ENCODE measurements at regions not wholly inside any gene's neighbourhood (a gene's known extent, or its start where the extent isn't known, plus 50 kb on each side); places are given as distances from the start of the nearest gene placed in this dataset.

DNA sequence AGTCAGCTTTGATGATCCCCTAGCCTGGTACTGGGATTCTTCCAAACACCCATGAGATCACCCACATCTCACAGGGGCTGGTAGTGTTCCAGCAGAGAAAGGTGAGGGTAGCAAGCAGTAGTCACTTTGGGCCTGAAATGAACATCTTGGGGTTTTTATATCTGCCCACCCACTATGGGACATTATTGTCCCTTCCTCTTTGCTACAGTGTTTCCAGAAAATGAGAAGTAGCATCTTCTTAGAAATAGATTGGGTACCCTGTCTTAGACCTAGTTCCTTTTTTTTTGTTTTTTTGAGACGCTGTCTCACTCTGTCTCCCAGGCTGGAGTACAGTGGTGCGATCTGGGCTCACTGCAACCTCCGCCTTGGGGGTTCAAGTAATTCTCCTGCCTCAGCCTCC is 249.2 kb upstream of the ANKRD55 start:
- no peak for DNase-seq (ENCODE audit: low read depth in 2 of 2)

DNA sequence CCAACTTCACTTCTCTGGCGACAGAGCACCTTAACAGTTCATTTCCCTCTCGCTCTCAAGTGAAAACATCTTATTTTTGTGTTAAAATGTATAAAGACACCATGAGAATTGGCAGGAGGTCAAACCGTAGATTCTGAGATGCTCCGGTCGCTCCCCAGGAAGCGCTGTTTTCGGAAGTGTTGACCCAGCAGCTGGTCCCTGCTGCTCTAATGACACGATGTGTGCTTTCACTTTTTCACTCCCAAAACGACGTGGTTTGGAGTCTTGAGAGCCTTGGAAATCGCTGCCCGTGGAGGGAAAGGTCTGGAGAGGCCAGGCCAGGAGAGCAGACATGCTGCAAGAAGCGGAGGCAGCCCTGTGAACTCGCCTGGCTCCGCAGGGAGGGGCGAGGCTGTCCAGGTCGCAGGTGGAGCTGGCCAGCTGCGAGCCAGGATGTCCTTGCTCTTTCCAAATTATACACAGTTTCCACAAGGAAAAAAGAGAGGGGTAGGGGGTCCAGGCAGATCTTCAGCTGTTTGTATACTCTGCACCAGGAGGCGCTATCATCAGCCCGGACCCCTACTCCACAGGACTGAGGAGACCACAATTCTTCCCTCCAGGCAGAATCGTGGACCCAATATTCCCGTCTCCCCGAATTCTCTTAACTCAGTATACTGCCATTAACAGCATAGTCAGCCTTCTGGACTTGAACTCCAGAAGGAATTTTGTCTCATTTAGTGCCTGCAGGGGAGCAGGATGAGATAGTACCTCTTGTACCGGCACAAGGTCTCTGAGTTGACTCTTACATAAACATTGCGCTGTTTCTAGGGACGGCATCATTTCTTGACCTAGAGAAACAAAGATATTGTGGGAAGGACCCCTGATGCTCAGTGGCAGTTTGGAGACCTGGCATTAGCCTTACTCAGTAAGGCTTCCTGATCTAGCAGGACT is 248.6 kb upstream of the ANKRD55 start:
- no peak for DNase-seq (ENCODE audit: low read depth in 2 of 2)

DNA sequence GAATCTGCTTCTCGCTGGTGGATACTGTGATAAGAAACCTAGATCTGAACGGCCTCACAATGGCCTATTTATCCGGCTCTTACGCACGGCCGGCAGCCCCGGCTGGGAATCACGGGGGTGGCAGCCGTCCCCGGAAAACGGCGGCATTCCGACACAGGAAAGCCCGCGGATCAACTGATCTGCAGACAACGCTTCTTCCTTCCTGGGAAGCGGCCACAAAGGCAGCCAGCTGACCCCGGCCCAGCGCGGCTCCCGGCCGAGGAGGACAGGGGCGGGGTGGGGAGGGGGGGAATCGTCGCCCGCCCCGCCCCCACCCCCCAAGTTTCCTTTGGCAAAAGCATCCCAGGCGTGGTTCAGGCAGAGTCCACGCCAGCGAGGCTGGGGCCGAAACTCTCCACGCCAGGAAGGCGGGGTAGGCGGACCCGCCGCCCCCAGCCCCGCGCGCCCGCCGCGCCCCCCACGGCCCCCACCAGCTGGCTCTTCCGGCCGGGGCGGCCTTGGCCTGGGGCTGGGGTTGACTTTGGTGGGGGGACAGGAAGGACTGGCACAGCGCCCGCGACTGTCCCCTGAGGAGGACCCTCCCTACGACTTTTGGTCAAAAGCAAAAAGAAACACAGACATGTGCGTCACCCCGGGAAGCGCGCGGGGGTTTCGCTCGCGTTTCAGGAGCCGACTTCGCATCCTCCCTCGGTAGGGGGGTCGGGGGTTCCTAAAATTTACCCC is 247.7 kb upstream of the ANKRD55 start:
- DNase-seq (ENCODE audit: low read depth in 2 of 2): no peak

DNA sequence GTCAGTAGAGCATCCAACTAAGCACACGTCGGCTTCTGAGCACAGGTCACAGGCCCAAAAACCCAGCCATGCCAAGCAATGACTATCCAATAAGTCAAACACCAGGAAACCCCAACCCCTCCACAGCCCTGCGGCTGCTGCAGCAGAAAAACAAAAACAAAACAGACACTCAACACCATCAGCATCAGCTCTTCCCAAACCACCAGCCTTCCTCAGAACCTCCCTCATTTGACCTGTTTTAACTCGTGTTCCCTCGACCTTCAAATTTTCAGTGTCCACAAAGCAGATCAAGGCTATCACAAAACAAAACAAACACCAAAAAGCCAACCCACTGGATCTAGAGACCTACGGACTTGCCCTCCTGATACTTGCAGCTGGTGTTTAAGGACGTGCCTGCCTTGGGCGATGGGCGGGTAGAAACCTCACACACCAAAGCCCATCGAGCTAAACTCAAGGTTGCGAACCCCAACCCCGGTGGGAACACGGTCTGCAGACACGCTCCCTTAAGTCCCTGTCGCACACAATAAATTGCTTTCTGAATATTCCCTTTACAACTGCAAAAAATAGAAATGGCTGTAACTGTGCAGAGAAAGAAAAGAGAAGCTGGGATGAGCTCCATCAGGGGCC is 247.1 kb upstream of the ANKRD55 start:
- DNase-seq (ENCODE audit: low read depth in 2 of 2): no peak

DNA sequence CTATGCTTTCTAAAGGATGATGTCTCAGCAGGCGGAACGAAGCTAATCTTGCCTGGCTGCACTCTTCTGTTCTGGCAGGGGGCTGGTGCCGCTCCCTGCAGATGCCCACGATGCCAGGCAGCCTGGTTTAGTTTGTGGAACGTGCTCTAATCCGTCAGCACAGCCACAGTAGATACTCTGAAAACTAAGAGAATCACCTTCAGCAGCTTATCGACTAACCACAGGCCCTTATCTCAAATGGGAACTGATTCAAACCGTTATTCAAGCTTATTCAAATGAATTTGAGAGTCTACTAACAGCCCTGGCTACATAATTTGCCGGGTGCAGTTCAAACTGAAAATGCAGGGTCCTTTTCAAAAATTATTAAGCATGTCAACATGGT is 246.6 kb upstream of the ANKRD55 start:
- no peak for DNase-seq (ENCODE audit: low read depth in 2 of 2)

DNA sequence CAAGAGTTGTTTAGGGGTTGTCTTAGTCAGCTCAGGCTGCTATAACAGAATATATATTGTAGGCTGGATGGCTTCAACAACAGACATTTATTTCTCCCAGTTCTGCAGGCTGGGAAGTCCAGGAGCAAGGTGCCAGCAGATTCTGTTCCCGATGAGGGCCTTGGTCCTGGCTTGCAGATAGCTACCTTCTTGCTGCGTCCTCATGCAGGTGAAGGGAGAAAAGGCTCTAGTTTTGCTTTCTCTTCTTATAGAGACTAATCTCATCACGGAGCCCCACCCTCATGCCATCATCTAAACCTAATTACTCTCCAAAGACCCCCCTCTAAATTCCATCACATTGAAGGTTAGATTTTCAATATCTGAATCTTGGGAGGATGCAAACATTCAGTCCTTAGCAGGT is 246.0 kb upstream of the ANKRD55 start:
- no peak for DNase-seq (ENCODE audit: low read depth in 2 of 2)

DNA sequence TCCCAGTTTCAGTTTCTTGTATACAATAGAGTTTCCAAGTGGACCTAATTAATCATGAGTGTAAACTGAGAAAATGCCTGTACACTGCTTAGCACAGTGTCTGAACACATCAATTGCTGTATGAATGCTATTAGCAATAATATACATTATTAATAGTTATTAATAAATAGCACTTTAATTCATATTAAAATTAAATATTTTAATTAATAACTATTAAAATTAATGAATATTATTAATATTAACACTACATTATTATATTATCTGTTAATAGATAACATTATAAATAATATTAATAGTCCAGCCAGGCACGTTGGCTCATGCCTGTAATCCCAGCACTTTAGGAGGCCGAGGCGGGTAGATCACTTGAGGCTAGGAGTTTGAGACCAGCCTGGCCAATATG is 244.9 kb upstream of the ANKRD55 start:
- DNase-seq (ENCODE audit: low read depth in 2 of 2): no peak

DNA sequence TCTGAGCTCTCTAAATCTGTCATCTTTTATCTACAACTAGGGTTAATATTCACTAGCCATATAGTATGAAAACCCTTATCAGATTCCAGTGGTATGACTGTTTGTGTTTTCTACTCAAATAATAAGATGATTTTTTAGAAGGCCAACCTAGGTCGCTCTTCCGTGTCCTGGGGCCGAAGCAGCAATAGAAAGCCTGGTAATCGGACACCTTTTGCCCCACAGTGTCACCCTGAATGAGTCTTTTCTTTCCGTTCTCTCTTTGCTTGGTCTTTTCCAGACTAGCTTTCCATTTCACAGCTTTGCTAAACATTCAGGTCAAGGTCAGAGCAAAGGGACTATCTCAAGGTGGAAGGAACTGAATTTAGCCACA is 243.3 kb upstream of the ANKRD55 start:
- no peak for DNase-seq (ENCODE audit: low read depth in 2 of 2)

DNA sequence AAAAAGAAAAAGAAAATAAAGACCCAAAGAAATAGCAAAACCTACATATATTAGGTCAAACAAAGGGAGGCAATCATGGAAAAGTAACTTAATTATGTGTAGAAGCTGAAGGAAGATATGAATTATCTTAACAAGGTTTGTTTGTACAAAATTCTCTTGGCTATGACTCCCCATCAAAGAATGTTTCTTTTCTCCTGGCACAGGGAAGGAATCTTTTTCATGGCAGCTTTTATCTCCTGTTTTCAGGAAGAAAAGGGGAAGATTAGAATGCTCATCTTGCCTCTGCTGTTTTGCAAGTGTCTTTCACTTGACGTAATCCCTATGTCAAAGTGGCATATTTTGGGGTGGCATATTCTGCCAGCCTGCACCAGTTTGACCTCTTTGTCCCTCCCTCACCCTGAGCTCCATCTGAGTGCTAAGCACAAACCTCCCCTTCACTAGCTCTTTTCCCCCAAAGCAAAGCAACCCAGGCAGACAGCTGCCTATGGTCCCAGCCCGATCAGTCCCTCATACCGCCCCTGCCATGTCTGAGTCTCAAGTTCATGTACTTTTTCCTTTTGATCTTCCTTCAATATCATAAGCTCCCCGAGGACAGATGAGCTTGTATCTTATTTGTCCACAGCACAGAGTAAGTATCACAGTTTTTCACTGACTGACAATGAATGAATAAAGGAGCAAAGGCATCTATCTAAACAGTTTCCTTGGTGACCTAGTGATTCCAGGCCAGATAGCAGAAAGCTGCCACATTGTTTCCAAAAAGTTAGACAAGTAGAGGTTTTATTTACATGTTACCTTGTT is 242.8 kb upstream of the ANKRD55 start:
- DNase-seq (ENCODE audit: low read depth in 2 of 2): no peak

DNA sequence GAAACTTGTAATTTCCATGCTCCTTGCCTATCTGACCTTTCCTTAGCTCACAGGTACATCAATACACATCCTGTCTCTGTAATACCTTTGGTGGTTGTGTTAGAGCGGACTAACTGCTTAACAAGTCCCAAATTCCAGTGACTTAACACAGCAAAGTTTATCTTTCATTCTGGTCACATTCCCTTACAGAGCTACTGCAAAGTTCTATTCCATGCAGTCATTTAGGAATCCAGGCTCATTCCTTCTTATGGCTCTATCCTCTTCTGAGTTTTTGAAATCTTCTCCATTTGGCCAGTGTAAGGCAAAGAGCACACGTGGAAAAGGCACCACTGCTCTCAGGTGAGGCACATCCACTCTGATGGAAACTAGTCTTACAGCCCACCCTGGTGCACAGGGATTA is 238.6 kb upstream of the ANKRD55 start:
- DNase-seq (ENCODE audit: low read depth in 2 of 2): no peak

DNA sequence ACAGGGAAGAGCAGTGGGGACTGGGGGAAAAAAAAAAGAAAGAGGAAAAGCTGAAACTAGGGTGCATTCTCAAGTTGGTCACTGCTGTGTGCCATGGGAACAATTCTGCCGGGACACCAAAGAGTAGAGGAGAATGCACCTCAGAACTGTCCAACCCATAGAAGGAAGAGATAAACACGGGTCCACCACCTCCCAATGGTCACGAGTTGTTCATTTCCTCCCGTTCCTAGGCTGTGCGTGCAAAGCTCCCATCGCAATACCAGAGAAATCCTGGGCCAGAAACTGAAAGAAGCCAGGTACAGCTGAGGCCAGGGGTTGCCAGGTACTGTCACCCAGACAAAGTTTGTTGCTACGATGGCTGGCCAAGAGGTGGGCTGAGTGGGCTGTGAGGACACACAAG is 236.9 kb upstream of the ANKRD55 start:
- DNase-seq (ENCODE audit: low read depth in 2 of 2): no peak

DNA sequence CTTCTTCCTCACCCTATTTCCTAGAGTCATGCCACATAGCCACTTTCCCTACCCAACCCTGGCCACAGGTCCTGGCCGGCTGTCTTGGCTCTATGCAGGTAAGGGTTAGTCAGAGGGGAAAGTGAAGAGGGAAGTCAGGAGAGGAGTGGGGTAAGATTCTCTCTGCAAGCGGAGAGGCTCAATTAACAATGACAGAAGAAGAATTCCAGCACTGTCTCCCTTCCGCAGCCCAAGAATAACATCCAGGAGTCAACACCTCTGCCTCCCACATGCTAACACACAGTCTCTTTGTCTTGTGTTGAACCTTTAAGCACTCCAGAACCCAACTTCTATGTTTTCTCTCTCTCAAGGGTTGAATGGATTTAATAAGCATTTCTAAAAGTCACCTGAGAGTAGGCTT is 235.1 kb upstream of the ANKRD55 start:
- DNase-seq (ENCODE audit: low read depth in 2 of 2): no peak

DNA sequence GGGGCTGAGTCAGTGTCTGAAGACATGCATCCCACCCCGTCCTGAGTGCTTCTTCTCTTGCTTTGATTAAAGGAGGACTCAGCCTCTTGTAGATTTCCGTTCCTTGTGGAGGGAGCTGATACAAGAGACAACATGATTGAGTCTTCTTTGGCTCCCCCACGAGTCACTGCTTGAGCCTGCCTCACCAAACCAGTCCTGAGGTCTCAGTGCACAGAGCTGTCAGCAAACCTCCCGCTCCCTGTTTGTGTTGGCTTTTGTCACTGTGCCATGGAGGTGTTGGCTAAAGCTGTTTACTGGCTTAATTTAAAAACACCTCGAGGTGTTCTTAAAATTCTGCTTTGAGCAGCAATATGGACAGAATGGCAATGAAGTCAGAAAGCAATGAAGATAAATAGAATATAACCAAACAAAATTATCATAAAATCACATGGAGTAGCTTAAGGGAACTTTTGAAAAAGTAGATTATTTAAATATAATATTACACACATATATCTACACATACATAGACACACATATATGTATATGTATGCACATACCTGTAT is 234.1 kb upstream of the ANKRD55 start:
- no peak for DNase-seq (ENCODE audit: low read depth in 2 of 2)

DNA sequence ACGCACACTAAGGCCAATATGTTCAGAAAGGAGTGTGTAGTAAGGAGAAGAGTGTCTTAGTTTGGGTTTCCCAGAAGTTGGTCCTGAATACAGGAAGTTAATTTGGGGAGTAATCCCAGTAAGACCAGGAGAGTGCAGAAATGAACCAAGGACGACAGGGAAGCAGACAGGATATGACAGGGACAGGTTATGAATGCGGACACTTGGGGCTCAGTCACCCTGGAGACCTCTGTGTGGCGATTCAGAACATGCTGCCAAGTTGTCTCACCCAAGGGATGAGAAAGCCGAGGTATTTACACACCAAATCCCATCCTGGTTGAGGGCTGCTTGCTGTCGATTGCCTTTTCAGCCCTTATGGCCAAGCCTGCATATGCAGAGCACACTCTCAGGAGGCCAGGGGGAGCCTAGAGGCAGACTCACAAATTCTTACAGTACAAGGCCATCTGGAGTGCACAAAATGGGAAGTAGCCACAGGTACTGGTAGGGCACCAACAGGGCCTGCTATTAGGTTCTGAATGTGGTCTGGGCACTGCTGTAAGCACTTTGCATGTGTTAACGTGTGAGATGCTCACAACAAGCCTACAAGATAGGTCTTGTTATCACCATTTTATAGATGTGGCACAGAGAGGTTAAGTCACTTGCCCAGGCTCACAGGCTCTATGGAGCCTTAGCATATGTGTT is 233.1 kb upstream of the ANKRD55 start:
- no peak for DNase-seq (ENCODE audit: low read depth in 2 of 2)

DNA sequence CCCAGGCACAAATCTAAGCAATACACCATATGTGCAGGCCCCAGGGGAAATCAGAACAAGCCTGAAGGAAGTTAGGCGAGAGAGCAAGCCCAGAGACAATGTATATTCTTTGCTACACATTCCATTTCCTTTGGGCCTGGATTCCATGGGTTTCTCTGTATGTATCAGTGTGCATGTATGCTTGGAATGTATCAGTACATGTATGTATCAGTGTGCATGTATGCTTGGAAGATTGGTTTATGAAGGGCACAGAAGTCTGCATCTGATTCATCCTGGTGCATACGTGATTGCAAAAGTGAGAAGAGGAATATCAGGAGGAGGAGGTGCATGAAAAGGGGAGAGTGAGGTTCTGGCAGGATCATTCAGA is 232.6 kb upstream of the ANKRD55 start:
- no peak for DNase-seq (ENCODE audit: low read depth in 2 of 2)

DNA sequence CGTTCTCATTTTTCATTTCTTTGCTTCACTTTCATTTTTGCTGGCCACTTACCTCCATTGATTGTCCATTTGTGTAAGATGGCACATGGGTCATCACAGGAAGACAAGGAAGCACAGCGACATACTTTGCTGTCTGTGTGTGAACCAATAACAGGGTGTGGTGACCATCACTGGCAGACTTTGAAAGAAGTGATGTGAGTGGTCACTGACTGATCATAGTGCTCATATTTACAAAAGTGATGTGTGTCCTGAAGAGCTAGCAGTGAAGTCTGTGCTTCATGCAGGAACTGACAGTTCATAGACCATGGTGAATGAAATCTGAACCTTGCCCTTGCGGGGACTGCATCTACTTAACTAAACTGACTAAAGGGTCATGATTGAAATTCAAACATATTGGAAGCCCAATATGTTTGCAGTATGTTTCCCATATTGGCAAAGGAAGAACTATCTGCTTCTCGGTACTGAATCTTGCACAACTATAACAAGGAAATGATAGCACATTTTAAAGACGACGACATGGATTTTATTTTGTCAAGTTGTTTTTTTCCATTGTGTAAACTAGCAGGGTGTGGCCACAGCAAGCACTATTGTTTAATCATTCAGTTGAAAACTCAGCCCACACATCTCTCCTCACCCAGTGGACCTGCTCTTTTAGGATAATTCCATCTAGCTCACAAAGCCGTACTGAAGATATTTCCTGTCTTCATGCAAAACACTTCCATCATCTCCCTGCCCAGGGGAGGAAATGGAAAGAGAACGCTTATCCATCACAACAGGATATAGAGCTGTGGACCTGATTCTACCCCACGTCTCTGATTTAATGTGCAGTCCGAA is 232.0 kb upstream of the ANKRD55 start:
- no peak for DNase-seq (ENCODE audit: low read depth in 2 of 2)

DNA sequence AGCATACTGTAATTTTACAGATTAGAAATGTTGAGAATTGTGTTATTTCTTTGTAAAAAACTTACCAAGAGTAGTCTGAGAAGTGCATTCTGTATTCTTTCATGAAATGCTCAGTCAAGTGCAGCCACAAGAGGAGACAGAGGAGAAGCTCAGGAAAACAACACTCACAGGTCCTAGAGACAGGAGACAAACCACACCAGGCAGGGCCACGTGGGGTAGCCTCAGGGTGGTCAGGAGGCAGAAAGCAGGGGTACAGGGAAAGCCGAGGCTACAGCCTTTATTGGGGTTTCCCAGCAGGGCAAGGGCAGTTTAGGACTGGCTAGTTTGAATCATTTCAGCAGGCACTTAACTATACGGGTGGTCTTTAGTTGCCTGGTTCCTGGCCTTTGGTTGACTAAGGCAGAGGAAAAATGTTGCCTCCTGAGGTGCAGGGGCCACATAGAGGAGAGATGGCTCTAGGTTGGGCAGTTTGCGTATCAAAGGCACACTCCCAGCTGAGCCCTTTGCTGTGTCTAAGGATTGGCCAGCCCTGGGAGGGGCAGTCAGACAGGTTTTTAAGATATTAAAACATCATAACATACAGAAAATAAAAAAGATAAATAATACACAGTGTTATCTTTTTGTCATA is 230.9 kb upstream of the ANKRD55 start:
- DNase-seq (ENCODE audit: low read depth in 2 of 2): no peak

DNA sequence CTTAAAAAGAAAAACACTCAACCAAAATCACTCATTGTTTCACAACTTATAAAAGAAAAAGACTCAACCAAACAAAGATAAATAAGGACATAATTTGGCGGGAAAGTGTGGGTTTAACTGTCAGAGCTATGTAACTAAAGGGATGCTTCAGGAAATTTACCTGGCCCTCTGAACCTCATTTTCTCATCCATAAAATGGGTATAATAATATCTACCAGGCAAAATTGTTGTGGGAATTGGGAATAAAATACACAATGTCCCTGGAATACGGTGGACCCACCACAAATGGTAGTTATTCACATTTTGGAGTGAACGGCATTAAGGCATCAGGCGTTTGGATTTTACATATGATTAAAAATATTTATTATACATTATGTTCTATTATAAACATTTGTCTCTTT is 228.5 kb upstream of the ANKRD55 start:
- DNase-seq (ENCODE audit: low read depth in 2 of 2): no peak

DNA sequence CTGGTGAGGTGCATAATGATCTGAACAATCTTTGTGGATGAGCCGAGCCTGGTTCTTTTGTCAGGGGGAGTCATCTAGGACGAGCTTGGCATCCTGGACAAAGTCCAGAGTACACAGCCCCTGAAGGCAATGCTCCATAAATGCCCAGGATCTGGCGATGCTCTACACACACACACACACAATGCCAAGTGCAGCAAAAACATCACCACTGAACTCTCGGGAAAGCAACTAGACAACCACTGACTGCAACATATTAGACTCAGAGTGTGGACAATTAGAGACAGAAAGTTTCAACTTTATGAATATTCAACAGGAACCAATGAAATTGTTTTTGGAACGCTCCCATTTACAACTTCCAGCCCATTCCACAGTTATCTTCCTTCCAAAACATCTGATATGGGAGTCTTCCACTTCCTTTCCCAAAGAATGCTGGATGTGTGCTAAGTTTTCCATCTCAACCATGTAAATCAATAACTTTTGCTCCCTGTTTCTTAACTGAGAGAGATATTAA is 227.6 kb upstream of the ANKRD55 start:
- no peak for DNase-seq (ENCODE audit: low read depth in 2 of 2)

DNA sequence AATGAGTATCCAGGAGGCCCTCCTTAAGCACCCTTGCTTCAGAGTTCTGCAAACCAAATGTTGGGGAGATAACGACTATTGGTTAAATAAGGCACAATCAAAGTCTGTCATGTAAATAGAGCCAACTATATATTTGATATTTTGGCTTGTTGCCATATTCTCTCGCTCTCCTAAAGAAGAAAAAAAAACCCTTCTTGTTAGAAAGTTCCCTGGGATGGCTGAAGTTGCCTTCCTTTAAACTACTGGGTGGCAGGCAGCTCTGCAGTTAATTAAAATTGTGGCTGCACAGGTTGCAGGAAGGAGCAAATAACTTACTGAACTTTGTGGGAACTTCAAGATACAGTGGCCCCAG is 227.0 kb upstream of the ANKRD55 start:
- no peak for DNase-seq (ENCODE audit: low read depth in 2 of 2)
